Lung microvascular endothelial cell (primary cell): ENCODE measurements at regions not wholly inside any gene's neighbourhood (a gene's known extent, or its start where the extent isn't known, plus 50 kb on each side); places are given as distances from the start of the nearest gene placed in this dataset.
A peak's percentile ranks its signal among the peaks of the same experiment; 100 is the strongest.

ENCODE experiments used
- DNase-seq, 2 donors: peaks; one replicate each; pipeline versions ENCODE4 v3.0.0 to v3.0.0-alpha.2; 2010; ENCODE audit warnings: low read depth in 2 of 2

DNA sequence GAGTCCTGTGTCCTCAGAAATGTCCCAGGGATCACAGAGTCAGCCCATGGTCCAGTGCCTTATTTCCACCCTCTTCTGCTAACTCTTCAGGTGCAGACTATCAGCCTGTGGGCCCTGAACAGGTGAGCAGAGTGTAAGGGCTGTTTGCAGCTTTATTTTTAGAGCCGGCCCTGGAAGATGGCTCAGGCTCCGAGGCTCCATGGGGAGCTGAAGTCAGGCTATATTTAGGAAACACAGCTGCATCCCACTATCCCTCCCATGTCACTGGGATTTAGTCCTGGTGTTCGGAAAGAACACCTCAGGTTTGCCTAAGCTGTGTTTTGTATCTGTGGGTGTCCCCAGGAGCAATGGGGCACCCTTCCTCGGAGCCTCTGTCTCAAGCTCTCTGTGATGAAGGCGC, 126.9 kb downstream of the RPS24 start:
- no peak for DNase-seq

DNA sequence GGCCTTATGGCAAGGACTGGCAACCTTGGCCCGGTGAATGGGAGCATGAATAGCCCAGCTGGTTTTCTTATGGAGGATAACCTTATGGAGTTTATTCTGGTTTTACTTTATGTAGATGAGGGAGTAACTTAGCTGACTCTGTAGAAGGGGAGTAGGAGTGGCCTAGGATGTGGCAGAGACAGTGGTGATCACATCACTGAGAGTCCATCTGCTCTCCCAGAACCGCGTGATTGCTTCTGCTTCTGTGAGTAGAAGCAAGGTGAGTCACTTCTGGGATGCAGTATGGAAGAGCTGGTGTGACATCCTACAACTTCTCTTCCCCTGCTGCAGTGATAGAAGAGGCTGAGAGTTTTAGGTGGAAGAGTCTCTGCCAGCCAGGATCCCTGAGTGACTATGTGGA, 129.2 kb downstream of the RPS24 start:
- DNase-seq: no peak

DNA sequence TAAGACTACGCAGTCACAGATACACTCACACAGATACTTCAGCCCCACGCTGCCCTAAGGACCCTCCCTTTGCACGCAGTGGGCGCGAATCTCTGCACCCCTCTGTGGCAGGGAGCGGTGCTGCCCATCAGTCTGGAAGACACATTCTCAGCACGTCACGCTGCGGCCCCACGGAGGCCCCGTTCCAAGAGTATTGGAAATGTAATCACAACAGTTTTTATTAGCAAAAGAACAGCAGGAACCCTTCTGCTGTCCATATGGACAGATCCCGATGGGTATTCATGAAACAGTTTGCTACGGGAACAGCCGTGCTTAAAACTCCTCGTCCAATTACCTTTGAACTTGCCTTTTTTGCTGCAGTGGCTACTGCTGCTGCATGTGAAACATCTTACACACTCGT, 131.0 kb downstream of the RPS24 start:
- DNase-seq: no peak

DNA sequence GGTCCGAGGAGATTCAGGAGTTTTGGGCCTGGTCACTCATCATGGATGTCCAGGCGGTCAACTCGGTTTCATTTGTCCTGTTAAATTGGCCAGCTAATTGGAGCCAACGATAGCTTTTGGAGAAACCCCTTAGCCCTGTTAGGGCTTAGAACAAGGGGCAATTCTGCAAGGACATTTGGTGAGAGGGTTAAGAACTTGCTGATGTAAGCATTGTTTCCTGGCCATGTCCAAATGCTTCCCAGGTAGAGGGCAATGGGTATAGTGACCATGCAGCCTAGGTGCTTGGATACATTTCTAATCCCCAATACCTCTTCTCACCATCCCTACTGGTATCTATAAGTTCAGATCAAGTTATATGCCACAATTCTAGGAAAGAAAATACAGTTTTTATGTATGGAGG, 131.5 kb downstream of the RPS24 start:
- DNase-seq: no peak

DNA sequence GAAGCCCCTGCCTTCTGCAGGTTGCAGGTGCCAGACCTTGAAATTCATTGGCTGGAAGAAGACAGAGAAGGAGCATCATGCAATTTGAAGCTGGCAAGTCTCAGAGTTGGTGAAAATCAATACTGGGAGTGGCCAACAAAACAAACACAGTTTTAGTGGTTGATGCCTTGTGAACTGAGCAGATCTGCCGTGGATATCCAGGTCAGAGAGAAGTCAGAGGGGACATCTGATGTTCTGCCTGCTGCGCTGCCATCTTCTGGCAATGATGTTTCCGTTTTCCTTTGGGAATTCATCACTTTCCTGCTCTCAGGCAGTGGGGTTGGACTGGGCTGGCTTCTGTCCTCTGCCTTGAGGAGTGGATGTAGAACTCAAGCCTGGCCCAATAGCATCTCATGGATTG, 132.0 kb downstream of the RPS24 start:
- DNase-seq: no peak

DNA sequence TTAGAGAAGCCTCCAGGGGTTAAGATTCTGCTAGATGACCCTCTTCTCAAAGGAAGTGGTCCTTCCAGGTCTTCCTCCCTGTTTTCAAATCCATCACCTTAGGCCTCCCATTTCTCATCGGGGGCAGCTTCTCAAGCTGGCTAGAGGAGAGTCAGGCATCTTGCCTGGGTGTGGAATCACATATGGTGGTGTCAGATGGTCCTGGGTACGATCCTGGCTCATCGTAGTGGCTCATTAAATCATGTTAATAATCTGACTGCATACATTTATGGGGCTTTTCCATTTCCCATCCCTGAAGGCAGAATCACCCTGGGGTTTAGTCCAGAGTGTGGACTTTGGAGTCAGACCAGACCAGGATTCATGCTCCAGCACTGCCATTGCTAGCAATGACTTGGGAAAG, 132.6 kb downstream of the RPS24 start:
- no peak for DNase-seq

DNA sequence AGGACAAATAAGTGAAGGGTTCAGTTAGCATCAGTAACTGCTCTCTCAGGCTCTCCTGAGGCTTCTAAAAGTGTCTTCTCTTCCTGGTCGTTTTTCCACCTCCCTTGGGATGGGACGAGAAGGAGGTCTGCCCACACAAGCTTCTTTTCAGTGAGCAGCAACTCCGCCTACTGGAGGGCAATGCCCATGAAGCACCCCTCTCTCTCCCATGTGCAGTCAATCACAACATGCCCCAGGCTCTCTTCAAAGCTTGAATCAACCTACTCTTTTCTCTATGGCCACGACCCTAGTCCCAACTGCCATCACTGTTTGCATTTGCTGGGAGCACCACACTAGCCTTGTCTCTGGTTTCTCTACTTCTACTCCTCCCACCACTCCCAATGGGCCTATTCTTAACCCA, 135.6 kb downstream of the RPS24 start:
- no peak for DNase-seq

DNA sequence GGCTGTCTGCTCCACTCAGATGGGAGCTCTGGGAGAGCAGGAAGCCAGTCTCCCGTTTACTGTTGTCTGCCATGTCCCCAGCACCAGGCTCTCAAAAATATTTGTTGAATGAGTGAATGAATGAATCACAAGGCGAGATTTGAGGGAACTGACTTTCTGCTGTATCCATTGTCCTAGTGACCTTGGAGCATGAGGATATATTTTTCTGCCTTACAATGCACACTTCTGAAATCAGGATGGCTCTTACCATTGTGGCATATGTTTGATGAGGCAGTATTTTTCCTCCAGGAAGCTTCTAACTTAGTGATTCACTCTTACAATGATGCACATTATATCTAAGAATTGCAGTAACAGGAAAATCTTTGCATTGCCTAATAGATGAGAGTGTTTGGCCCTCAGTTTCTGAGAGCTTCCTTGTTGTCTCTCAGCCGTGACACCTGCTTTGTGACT, 136.4 kb downstream of the RPS24 start:
- DNase-seq: peak in 1 of 2 donors; percentile 57

DNA sequence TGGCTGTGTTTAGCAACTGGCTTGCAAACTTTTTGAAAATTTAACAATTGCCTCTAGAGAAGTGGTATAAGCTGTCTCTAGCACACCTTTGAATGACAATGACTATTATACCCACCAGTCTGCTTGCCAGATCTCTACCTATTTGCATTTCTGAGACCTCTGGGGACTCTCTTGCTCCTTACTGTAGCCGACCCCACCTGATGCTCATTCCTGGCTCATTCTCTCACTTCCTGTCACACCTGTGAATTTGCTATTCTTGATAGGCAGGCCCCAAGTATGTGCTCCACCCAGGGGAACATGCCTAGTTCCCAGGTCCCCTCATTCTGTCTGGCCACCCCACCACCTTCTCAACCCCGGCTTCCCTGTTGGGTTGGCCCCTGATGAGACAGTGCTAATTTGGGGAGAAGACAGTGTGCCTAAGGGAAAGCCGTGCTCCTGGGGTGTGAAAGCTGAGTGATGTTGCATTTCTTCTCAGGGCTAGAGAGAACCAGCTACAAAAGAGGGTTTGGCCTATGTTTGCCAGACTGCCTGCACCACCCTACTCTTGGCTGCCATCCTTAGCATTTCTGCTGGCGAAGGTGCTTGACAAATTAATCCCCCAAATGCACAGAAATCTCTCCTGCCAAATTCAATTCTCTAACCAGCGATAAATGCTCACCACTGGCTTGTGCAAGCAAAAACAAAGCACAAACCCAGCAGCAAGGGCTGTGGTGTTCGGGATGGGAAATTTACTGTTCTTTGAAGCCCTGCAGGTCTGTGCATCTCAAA, 138.2 kb downstream of the RPS24 start:
- no peak for DNase-seq

DNA sequence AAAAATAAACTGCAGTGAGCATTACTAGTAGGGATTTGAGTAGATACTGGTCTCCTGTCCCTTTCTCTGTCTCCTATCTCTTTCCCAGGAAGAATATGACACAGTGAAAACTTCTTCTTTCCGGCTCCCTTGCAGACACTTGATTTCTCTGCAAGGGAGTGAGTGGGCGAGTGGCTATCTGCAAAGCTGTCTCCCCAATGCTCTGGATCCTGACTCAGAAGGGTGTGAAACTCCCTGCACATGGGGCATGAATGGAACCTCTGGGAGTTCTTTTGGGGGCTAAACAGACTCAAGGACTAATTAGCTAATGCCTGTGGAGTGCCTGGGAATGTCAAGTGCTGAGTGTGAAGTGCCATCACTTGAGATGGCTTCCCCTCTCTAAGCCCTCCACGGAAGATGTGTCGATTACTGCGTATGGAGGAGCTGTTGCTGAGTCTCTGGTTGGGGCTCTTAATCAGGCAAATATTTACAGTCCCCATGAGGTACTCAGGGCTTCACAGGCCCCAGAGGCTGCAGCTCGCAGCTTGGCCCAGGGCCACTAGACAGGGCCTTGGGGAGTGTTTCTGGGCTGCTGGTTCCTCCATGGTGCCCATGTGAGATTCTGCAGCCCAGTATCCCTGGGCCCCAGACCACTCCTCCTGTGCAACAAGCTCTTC, 139.8 kb downstream of the RPS24 start:
- no peak for DNase-seq

DNA sequence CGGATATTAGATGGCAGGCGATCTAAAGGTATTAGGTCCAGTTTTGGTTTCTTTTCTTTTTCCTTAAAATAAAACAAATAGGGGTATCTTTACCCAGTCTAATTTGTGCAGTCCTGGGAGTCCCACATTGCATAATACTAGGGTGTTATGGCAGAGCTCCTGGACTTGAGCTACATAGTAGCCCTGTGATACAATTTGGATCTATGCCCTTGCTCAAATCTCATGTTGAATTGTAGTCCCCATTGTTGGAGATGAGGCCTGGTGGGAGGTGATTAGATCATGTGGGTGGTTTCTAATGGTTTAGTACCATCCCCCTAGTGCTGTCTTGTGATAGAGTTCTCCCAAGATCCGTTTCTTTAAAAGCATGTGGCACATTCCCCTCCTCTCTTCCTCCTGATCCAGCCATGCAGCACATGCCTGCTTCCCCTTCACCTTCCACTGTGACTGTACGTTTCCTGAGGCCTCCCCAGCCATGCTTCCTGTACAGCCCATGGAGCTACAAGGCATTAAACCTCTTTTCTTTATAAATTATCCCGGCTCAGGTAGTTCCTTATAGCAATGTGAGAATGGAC, 141.9 kb downstream of the RPS24 start:
- DNase-seq: peak; percentile 17 to 45

DNA sequence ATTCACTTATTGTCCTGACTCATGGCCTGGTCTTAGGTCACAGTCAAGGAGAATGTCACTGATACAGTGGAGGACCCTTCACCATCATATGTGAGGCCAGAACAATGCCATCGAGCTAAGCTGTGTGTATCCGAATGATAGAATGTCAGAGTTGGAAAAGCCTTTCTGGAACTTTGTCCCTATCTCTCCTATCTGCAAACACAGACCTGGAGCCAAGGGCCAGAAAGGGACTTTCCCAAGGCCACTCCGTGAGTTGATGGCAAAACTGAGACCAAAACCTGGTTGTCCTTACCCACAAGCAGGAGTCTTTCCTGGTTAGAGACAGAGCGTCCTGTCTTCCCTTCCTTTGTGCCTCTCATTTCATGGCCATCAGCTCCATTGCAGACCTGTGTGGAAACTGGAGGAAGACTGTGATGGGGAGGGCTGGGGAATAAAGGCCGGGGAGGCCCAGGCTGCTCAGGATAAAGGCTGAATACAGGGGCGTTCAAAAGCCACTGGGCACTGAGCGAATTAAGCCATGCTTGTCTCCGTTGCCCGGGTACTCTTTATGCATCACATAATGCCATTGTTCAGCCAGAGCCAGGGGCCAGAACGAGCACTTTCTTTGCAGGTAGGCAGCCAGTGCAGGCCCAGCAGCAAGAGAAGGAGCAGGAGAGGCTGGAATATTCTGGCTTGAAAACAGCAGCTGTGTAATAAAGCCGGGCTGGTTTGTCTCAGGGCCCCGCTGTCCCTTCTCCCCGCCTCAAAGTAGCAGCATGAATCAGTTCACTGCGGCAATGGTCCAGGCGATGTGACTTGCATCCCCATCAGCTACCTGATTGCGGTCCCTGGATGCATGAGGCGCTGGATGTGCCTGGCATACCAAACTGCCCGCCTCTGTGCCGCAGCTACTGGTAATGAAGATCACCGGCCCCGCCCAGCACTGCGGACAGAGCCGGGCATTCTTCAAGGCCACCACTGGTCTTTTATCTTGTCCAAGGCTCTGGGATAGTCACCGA, 143.0 kb downstream of the RPS24 start:
- no peak for DNase-seq

DNA sequence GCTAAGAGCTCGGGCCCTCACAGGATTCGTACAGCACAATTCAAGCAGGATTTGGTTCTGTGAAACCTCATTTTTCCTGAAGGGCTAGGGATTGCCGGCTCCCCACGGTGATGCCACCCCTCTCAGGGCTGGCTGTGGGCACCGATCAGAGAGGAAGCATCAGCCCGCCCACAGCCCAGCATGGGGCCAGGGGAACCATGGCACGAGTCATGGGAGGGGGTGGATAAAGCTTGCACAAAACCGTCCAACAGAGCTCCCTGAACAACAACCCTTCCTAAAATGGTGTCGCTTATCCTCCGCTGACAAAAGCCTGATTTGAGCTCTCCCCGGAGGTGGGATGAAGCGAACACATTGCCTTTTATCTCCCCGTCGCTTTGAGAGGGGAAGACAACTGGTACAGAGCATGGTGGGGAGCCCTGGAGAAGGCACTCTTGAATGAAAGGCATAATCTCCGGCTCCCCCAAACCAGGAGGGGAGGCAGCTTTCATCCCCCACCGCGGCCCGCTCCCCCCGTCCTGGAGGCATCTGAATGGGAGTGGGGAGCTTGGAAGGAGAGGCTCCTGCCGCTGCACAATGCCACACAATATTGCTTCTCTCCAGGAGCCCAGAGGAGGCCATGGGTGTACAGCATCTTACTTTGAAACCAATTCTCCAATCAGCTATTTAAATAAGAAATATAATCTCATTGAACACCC, 144.0 kb downstream of the RPS24 start:
- DNase-seq: no peak

DNA sequence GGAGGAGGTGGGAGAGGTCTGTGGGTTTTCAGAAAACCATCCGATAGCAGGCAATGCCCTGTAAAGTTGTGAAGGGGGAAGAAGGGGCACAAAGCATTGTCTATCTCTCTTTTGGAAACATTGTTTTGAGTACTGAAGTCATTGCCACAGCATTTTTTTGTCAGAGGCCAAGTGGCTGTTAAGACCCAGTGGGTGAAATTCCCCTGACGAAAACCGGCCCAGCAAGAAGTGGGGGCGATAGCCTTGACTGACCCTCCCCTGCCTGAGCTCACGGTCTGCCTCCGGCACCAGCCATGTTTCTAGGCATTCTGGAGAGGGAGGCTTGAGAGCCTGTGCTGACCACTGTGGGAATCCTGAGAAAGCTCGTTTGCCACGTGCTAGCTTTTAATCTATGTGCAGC, 144.7 kb downstream of the RPS24 start:
- no peak for DNase-seq

DNA sequence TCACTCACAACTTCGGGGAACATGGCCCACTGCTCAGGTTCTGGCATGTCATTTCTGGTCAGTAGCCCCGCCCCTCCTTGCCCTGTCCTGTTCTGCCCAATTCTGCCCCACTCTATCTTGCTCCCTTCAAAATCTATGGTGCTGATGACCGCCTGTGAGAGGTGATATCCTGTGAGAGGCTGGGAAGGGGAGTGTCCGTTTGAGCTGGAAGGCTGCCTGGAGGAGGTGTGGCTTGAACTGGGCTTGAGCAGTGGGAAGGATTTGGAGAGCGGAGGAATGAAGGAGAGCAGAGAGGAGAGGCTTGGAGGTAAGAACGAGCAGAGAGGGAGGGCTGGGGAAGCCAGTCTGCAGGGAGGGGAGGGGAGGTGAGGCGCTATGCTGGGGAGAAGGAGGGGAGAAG, 145.3 kb downstream of the RPS24 start:
- DNase-seq: peak in 1 of 2 donors; percentile 17

DNA sequence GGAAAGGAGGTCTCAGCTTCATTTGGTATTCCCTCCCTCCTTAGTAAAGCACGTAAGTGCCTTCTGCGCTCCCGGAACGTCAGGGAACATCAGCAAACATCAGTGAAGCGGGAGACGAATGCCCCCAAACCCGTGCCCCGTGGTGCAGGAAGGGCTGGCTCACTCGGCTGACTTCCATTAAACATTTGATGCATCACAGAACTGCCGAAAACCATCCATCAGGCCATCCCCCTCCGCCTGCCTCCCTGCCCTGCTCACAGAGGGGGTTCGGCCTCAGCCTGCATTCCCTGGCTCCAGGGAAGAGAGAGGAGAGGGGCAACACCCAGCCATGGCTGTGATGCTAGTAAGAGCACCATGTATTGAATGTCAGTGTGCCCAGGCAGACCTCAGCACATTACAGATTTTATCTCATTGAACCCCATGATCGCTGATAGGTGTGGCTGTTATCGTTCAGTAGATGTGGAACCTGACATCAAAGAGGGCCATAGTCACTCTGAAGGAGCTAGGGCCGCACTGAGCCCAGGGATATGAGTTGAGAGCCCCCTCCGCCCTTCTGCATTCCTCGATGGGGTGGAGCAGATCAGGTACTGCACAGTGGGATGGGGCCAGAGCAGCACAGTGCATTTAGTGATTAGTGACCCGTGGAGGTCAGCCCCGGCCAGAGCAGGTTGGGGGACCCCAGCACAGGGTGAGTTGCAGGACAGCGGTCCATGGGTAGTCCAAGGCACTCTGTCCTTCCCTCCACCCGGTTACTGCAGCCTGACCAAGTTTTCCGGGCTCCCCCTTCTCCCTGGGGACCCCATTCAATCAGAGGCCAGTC, 146.4 kb downstream of the RPS24 start:
- DNase-seq: no peak

DNA sequence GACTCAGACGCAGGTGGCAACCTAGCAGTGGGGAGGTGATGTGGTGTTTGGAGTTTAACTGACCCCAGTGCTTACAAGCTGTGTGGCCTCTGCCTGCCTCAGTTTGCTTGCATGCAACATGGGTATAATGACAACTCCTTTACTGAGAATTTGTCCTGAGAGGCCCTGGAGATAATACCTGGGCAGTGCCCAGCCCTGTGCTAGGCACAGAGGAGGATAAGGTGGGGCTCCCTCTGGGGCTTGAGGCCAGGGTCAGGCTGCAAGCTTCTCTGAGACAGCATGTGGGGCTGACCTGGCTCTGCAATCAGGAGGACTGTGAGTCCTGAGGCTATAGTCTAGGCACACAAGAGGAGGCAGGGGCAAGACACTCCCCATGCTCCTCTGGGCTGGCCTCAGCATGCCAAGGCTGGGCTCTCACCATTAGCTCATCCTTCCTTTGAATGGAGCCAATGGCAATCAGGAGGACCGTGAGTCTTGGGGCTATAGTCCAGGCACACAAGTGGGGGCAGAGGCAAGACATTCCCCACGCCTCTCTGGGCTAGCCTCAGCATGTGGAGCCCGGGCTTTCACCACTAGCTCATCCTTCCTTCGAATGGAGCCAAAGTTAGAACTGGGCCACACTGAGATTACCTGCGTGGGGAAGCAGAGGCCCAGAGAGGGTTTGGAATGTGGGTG, 147.9 kb downstream of the RPS24 start:
- DNase-seq: no peak

DNA sequence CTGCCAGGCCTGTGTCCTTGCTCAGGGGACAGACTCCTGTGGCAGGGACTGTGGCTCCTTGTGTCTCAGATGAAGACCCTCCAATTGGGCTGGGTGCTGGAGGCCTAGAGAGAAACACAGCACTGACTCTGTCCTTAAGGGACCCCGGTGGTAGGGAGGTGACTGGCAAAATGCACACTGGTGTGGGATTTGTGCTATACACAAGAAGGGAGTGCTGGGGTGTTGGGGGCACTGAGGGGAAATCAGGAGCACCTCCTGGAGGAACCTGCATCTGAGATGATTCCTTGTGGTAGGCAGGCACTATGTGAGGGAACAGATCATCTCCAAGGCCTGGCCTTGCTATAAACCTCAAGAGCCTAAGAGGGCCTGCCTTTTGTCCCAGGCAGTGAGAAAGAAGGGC, 149.2 kb downstream of the RPS24 start:
- DNase-seq: no peak

DNA sequence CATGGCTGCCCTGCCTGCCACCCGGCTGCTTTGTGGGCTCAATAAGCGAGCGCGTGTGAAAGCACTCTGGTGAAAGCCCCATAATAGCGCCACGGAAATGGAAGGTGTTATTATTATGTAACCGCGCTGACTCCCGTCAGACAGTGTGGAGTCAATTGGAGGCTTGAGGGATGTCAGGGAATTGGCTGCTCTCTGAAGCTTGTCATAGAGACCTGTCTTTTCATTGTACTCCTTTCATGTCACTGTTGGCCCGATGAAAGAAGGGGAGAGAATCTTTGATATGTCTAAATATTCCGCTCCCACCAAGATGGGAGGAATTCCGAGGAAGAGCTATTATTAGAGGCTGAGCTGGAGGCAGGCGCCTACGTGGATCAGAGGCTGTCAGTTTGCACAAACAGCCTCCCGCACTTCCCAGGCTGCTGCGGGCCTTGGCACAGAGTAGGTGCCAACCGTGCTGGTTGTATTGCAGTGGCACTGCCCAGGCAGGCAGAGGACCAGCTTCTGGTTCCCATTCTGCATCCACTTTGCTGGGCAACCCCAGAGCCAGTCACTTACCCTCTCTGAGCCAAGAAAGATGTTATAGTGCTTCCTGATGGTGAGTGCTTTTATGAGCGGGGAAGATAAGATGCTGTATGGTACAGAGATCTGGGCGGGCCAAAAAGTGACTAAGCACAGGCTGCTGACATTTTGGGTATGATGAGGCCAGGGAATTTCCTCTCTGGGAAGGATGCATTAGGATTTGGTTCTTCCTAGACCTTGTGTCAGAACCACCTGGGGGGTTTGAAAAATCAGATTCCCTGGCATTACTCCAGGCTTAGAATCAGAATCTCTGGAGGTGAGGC, 151.4 kb downstream of the RPS24 start:
- peak in 1 of 2 donors; percentile 26 for DNase-seq
